ENCODE measurements at regions not wholly inside any gene's neighbourhood (a gene's known extent, or its start where the extent isn't known, plus 50 kb on each side); places are given as distances from the start of the nearest gene placed in this dataset.
"Not testable (repeated sequence)": the region's sequence is repeated elsewhere in the genome, so short reads cannot be mapped to it uniquely, and the experiment has no call there.

GRCh38 chr10:131580674-131581073, 269.2 kb upstream of the TCERG1L start:
- no peak for TF ChIP-seq CTCF (IDR thresholded peaks at IDR 0.05; ENCODE audit: poor library complexity, severe bottlenecking)
- no peak for DNase-seq (ENCODE audit: low spot score)
- no peaks in the 10 kb centered on the region for H3K36me3 ChIP-seq (ENCODE audit: low read depth)
- H3K4me1 ChIP-seq (ENCODE audit: insufficient read depth, poor library complexity, severe bottlenecking) = no peaks in the 10 kb centered on the region
- H3K27ac ChIP-seq (ENCODE audit: poor library complexity, severe bottlenecking) = no peak overlapping the region
- no peaks in the 10 kb centered on the region for H3K27me3 ChIP-seq (ENCODE audit: insufficient read depth, poor library complexity, severe bottlenecking)
- H3K4me3 ChIP-seq (ENCODE audit: severe bottlenecking) = no peak overlapping the region
- ATAC-seq (ENCODE audit: low read depth) = no peak
- peaks cover 3% of the 10 kb centered on the region for H3K9me3 ChIP-seq (ENCODE audit: severe bottlenecking)

- H3K27me3 ChIP-seq (ENCODE audit: insufficient read depth, poor library complexity, severe bottlenecking); H3K4me1 ChIP-seq (ENCODE audit: insufficient read depth, poor library complexity, severe bottlenecking); H3K27ac ChIP-seq (ENCODE audit: poor library complexity, severe bottlenecking); H3K36me3 ChIP-seq (ENCODE audit: low read depth); H3K9me3 ChIP-seq (ENCODE audit: severe bottlenecking); H3K4me3 ChIP-seq (ENCODE audit: severe bottlenecking); ATAC-seq (ENCODE audit: low read depth); DNase-seq (ENCODE audit: low spot score): not testable (repeated sequence)
Observed at GRCh38 chr10:131581547-131581946, 270.0 kb upstream of the TCERG1L start.

- ATAC-seq (ENCODE audit: low read depth) = no peak
- no peaks in the 10 kb centered on the region for H3K36me3 ChIP-seq (ENCODE audit: low read depth)
- no peaks in the 10 kb centered on the region for H3K4me1 ChIP-seq (ENCODE audit: insufficient read depth, poor library complexity, severe bottlenecking)
- no peaks in the 10 kb centered on the region for H3K27me3 ChIP-seq (ENCODE audit: insufficient read depth, poor library complexity, severe bottlenecking)
- H3K4me3 ChIP-seq (ENCODE audit: severe bottlenecking) = no peak overlapping the region
- DNase-seq (ENCODE audit: low spot score) = no peak
- H3K9me3 ChIP-seq (ENCODE audit: severe bottlenecking) = peaks cover 3% of the 10 kb centered on the region
- TF ChIP-seq CTCF (IDR thresholded peaks at IDR 0.05; ENCODE audit: poor library complexity, severe bottlenecking) = no peak
- no peak overlapping the region for H3K27ac ChIP-seq (ENCODE audit: poor library complexity, severe bottlenecking)
Observed at GRCh38 chr10:131584287-131584686, 272.8 kb upstream of the TCERG1L start.

GRCh38 chr10:131585761-131586160, 274.2 kb upstream of the TCERG1L start:
- no peak for TF ChIP-seq CTCF (IDR thresholded peaks at IDR 0.05; ENCODE audit: poor library complexity, severe bottlenecking)
- Histone ChIP-seq H3K27me3 (ENCODE audit: insufficient read depth, poor library complexity, severe bottlenecking) (no peaks in the 10 kb centered on the region), H3K27ac (ENCODE audit: poor library complexity, severe bottlenecking) (no peak overlapping the region), H3K4me3 (ENCODE audit: severe bottlenecking) (no peak overlapping the region), H3K4me1 (ENCODE audit: insufficient read depth, poor library complexity, severe bottlenecking) (no peaks in the 10 kb centered on the region), H3K9me3 (ENCODE audit: severe bottlenecking) (peaks cover 3% of the 10 kb centered on the region), H3K36me3 (ENCODE audit: low read depth) (no peaks in the 10 kb centered on the region)
- ATAC-seq (ENCODE audit: low read depth) = no peak
- DNase-seq (ENCODE audit: low spot score) = no peak

GRCh38 chr10:131586958-131587357, 275.4 kb upstream of the TCERG1L start:
- Histone ChIP-seq H3K4me3 (ENCODE audit: severe bottlenecking) (no peak overlapping the region), H3K27me3 (ENCODE audit: insufficient read depth, poor library complexity, severe bottlenecking) (no peaks in the 10 kb centered on the region)
- no peak for ATAC-seq (ENCODE audit: low read depth)

More at GRCh38 chr10:131586958-131587357, 275.4 kb upstream of the TCERG1L start:
- H3K36me3 ChIP-seq (ENCODE audit: low read depth) = no peaks in the 10 kb centered on the region
- no peak for DNase-seq (ENCODE audit: low spot score)
- H3K4me1 ChIP-seq (ENCODE audit: insufficient read depth, poor library complexity, severe bottlenecking) = no peaks in the 10 kb centered on the region
- TF ChIP-seq CTCF (IDR thresholded peaks at IDR 0.05; ENCODE audit: poor library complexity, severe bottlenecking) = no peak
- no peak overlapping the region for H3K27ac ChIP-seq (ENCODE audit: poor library complexity, severe bottlenecking)
- peaks cover 3% of the 10 kb centered on the region for H3K9me3 ChIP-seq (ENCODE audit: severe bottlenecking)
